ENCODE measurements at regions not wholly inside any gene's neighbourhood (a gene's known extent, or its start where the extent isn't known, plus 50 kb on each side); places are given as distances from the start of the nearest gene placed in this dataset.

- TF ChIP-seq TFCP2L1 (CRISPR knock-in tag; IDR thresholded peaks at IDR 0.05) (no peak), ZSCAN20 (CRISPR knock-in tag; IDR thresholded peaks at IDR 0.05) (no peak), CTCF (IDR thresholded peaks at IDR 0.05) (peak; percentile 81), ZNF302 (CRISPR knock-in tag; IDR thresholded peaks at IDR 0.05) (no peak), TP53 (CRISPR knock-in tag; IDR thresholded peaks at IDR 0.05) (no peak), RNF2 (IDR thresholded peaks at IDR 0.05; ENCODE audit: borderline replicate concordance, low read depth) (no peak), HDAC2 (IDR thresholded peaks at IDR 0.05) (no peak), HMGXB4 (CRISPR knock-in tag; IDR thresholded peaks at IDR 0.05; ENCODE audit: borderline replicate concordance) (no peak), ESRRA (IDR thresholded peaks at IDR 0.05; ENCODE audit: borderline replicate concordance, low read length) (no peak), EHMT2 (IDR thresholded peaks at IDR 0.05; ENCODE audit: low read depth) (no peak), FOXS1 (CRISPR knock-in tag; IDR thresholded peaks at IDR 0.05) (no peak), HES2 (IDR thresholded peaks at IDR 0.05) (0 out of 2 replicates have a peak, but pooled peaks have one; percentile 9), USF2 (IDR thresholded peaks at IDR 0.05) (no peak), HOXB13 (CRISPR knock-in tag; IDR thresholded peaks at IDR 0.05; ENCODE audit: low read depth) (no peak), SMC3 (IDR thresholded peaks at IDR 0.05) (peak; percentile 90), RFX5 (IDR thresholded peaks at IDR 0.05) (no peak), EP300 (IDR thresholded peaks at IDR 0.05) (0 out of 5 replicates have a peak, but pooled peaks of 1 of the 2 experiments have one; percentile 36), BHLHE40 (IDR thresholded peaks at IDR 0.05; ENCODE audit: low read depth, low read length) (no peak)
- TF ChIP-seq, protein P1, sequence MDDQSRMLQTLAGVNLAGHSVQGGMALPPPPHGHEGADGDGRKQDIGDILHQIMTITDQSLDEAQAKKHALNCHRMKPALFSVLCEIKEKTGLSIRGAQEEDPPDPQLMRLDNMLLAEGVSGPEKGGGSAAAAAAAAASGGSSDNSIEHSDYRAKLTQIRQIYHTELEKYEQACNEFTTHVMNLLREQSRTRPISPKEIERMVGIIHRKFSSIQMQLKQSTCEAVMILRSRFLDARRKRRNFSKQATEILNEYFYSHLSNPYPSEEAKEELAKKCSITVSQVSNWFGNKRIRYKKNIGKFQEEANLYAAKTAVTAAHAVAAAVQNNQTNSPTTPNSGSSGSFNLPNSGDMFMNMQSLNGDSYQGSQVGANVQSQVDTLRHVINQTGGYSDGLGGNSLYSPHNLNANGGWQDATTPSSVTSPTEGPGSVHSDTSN (IDR thresholded peaks at IDR 0.05), result no peak
Observed at GRCh38 chr2:225889452-225889851, 489.9 kb downstream of the NYAP2 start (continued).

DNA sequence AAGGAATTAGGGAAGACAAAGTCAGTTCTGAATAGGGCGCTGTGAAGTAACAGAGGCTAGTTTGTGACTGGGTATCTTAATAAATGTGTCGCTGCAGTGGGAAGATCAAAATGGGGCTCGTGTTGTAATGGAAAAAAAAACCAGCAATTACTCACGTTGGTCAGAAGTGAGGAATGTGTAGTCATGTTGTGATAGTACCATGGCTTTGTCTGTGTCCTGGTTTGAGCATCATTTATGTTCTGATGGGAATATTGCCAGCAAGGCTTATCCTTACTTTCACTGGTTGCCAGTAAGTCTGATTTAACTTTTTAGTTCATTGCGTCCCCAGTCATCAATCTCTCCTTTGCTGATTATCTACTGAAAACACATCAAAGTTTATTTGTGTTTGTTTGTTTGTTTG is 467.6 kb downstream of the NYAP2 start:
- ChIA-PET POLR2A (no interaction called here), CTCF (no interaction called here)
- no peak overlapping the region for H3K27ac ChIP-seq
- TF ChIP-seq RNF2 (IDR thresholded peaks at IDR 0.05; ENCODE audit: borderline replicate concordance, low read depth) (no peak), MAFK (IDR thresholded peaks at IDR 0.05; ENCODE audit: partially characterized antibody) (no peak), SMC3 (IDR thresholded peaks at IDR 0.05) (no peak), BHLHE40 (IDR thresholded peaks at IDR 0.05; ENCODE audit: low read depth, low read length) (no peak), ESRRA (IDR thresholded peaks at IDR 0.05; ENCODE audit: borderline replicate concordance, low read length) (no peak), USF2 (IDR thresholded peaks at IDR 0.05) (no peak), KDM1A (IDR thresholded peaks at IDR 0.05; ENCODE audit: low read depth) (no peak), POLR2A (IDR thresholded peaks at IDR 0.05; ENCODE audit: low read length) (no peak), GATA3 (IDR thresholded peaks at IDR 0.05; ENCODE audit: borderline replicate concordance) (no peak), NR3C1 (IDR thresholded peaks at IDR 0.05) (no peak), E2F6 (IDR thresholded peaks at IDR 0.05; ENCODE audit: borderline replicate concordance, low read depth) (no peak), MAZ (IDR thresholded peaks at IDR 0.05; ENCODE audit: borderline replicate concordance, low read depth, low read length) (no peak), RAD21 (conservative IDR thresholded peaks at IDR 0.05 in 1 of 2, IDR thresholded peaks at IDR 0.05 in 1 of 2) (no peak)
- TF ChIP-seq, protein P2, sequence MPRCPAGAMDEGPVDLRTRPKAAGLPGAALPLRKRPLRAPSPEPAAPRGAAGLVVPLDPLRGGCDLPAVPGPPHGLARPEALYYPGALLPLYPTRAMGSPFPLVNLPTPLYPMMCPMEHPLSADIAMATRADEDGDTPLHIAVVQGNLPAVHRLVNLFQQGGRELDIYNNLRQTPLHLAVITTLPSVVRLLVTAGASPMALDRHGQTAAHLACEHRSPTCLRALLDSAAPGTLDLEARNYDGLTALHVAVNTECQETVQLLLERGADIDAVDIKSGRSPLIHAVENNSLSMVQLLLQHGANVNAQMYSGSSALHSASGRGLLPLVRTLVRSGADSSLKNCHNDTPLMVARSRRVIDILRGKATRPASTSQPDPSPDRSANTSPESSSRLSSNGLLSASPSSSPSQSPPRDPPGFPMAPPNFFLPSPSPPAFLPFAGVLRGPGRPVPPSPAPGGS (IDR thresholded peaks at IDR 0.05), result no peak
- no peak overlapping the region for H3K4me3 ChIP-seq
- no peak for FAIRE-seq
- no peak for DNase-seq (ENCODE audit: low read depth in 1 of 2, low spot score in 1 of 2)
- WGBS (ENCODE audit: missing lambda C conversion rate), result 60% methylated on average over 5 of the region's 5 CpGs
- no peak overlapping the region for H3K4me2 ChIP-seq
- ATAC-seq, result no peak
- H3K4me1 ChIP-seq, result no peaks in the 10 kb centered on the region
- H3K9me3 ChIP-seq, result no peaks in the 10 kb centered on the region

Measured in A549 (cell line).